Mesodermal cell (in vitro differentiated cells): ENCODE measurements at regions not wholly inside any gene's neighbourhood (a gene's known extent, or its start where the extent isn't known, plus 50 kb on each side); places are given as distances from the start of the nearest gene placed in this dataset.

ENCODE experiments used
- H3K27ac ChIP-seq: 2 replicates; pipeline ENCODE4 v1.7.0; 2013; ENCODE audit warnings: mild to moderate bottlenecking, low read depth, low read length, moderate library complexity; ENCODE audit not compliant: severe bottlenecking
- H3K36me3 ChIP-seq: 2 replicates; pipeline ENCODE4 v1.7.1; 2013; ENCODE audit warnings: mild to moderate bottlenecking, low read length, moderate library complexity; ENCODE audit not compliant: control insufficient read depth, insufficient read depth
- H3K4me1 ChIP-seq: one replicate; pipeline ENCODE4 v1.7.1; 2013; ENCODE audit warnings: mild to moderate bottlenecking, low read length; ENCODE audit not compliant: insufficient read depth, control insufficient read depth, poor library complexity, severe bottlenecking
- H3K4me3 ChIP-seq: 2 replicates; pipeline ENCODE4 v1.7.0; 2013; ENCODE audit warnings: low read length, control low read depth, mild to moderate bottlenecking; ENCODE audit not compliant: insufficient read depth, poor library complexity, severe bottlenecking; ENCODE audit errors: extremely low read depth
- H3K9me3 ChIP-seq: 2 replicates; pipeline ENCODE4 v1.7.1; 2013; ENCODE audit warnings: mild to moderate bottlenecking, low read length, moderate library complexity; ENCODE audit not compliant: control insufficient read depth
- whole genome bisulfite sequencing, 2 experiments: methylation state at CpG; one replicate each; pipeline ENCODE4 v1.1.5; 2013; ENCODE audit warnings: missing lambda C conversion rate in 2 of 2; ENCODE audit not compliant: insufficient coverage in 2 of 2; 5-methylcytosine and 5-hydroxymethylcytosine counted together

DNA sequence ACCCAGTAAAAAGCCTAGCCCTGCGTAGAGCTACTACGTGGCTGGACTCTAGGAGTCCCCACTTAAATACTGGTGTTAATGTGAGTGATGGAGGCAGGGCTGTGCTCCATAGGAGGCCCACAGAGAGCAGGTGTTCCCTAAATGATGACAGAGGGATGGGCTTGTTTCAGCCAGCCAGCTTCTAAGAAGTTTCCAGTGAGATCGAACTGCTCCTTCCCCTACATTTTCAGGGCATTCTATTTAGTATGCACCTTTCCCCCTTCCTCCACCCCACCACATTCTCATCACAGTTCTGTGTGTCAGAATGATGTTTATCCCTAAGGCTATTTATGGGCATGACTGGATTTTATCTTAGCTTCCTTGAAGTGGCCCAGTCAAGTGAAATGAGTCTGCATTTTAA, 213.0 kb downstream of the TRIB2 start:
- no peaks in the 10 kb centered on the region for H3K9me3 ChIP-seq
- no peak overlapping the region for H3K4me3 ChIP-seq
- no peak overlapping the region for H3K27ac ChIP-seq
- peaks cover 27% of the 10 kb centered on the region for H3K4me1 ChIP-seq
- WGBS, 2 experiments, result no CpG with 5 or more reads among the region's 3 CpGs
- no peaks in the 10 kb centered on the region for H3K36me3 ChIP-seq

DNA sequence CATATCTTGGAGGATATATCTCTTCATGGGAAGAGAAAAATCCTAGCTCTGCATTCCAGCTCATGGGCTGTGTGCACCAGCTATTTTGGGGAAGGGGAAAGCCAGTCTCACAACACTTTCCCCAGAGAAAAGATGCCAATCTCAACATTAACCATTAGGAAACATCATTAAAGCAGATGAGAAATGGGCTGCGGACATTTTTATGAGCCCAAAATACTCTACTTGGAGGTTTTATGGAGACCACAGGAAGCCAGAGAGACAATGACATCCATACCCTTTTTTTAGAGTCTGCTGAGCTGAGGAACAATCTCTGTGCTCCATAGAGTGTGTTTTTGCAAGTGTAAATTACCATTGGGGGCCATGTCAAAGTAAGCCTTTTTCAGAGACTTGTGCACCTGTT, 213.7 kb downstream of the TRIB2 start:
- H3K4me1 ChIP-seq, result peaks cover 27% of the 10 kb centered on the region
- H3K27ac ChIP-seq, result peak overlapping the region; percentile 19
- H3K9me3 ChIP-seq, result no peaks in the 10 kb centered on the region
- 100% methylated on average over 1 of the region's 1 CpG; no CpG with 5 or more reads in 1 of the 2 experiments for WGBS, 2 experiments
- H3K36me3 ChIP-seq, result no peaks in the 10 kb centered on the region
- no peak overlapping the region for H3K4me3 ChIP-seq

DNA sequence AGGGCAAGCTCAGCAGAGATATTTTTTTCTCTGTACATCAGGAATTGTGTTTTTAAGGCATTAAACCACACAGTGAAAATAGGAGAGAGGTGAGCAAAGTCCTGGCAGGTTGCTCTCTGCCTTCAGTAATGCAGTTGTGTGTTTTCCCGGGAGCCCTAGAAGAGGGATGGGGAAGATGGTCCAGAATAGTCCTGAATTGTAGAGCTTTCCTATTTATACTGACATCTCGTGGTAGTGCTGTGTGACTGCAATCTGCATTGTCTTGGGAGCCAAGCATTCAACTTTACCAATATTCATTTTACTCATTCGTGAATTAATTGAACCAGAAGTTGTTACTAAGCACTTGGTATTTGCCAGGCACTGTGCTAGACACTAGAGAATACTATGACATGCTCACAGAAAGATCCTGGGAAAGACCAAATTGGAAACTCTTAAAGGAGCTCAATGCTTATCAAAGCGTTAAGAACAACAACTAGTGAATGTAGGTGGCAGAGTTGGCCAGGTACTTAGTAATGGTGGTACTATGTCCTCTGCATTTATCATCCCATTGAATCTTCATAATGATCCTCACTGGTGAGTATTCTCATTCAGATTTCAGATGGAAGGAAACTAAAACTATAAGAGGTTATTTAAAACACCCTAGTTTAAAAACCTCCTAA, 214.6 kb downstream of the TRIB2 start:
- Histone ChIP-seq H3K4me3 (no peak overlapping the region), H3K27ac (no peak overlapping the region), H3K9me3 (no peaks in the 10 kb centered on the region), H3K36me3 (no peaks in the 10 kb centered on the region), H3K4me1 (peaks cover 27% of the 10 kb centered on the region)
- 17% methylated on average over 2 of the region's 4 CpGs; no CpG with 5 or more reads in 1 of the 2 experiments for WGBS, 2 experiments

DNA sequence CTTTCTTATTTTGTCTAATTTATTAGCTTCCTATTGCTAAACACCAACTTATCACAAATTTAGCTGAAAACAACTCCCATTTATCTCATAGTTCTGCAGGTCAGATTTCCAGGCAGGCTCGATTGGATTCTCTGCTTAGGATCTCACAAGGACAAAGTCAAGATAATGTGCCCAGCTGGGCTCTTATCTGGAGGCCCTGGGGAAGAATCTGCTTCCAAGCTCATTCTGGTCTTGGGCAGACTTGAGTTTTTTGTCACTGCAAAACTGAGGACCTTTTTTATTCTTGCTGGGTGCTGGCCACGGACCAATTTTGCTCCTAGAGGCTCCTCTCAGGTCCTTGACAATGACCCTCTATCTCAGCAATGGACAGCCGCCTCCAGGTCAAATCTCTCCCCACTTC, 215.5 kb downstream of the TRIB2 start:
- 76 to 79% methylated on average over 3 of the region's 3 CpGs for WGBS, 2 experiments
- Histone ChIP-seq H3K36me3 (no peaks in the 10 kb centered on the region), H3K4me1 (peaks cover 27% of the 10 kb centered on the region), H3K27ac (peak overlapping the region; percentile 23), H3K4me3 (no peak overlapping the region), H3K9me3 (no peaks in the 10 kb centered on the region)

DNA sequence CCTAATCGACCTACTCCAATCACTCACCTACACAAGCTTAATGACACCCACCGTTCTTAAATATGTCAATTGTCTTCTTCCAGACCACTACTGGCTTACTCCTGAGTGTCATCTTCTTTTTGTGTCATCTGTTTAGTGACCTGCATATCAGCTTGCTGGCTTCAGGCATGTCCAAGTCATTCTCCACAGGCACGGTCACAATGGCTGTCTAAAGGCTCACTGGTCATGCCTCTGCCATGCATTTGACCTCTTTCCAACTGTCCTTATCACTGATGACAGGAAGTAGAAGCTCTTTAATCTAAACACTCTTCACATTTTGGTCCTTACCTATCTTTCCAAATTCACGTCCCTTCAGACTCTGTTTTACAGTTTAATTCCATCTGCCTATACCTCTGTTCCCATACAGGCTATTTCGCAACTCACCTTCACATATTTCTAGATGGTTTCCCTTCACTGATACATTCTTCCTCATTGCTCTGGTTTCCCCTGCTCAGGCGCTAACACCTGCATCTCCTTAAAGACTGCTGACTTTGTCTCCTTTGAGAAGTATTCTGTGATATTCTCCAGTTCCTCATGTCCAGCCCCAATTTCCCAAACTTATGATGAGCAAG, 217.5 kb downstream of the TRIB2 start:
- Histone ChIP-seq H3K4me1 (peaks cover 16% of the 10 kb centered on the region), H3K27ac (no peak overlapping the region), H3K4me3 (no peak overlapping the region), H3K9me3 (no peaks in the 10 kb centered on the region), H3K36me3 (no peaks in the 10 kb centered on the region)
- 88 to 90% methylated on average over 5 to 6 of the region's 6 CpGs for WGBS, 2 experiments

DNA sequence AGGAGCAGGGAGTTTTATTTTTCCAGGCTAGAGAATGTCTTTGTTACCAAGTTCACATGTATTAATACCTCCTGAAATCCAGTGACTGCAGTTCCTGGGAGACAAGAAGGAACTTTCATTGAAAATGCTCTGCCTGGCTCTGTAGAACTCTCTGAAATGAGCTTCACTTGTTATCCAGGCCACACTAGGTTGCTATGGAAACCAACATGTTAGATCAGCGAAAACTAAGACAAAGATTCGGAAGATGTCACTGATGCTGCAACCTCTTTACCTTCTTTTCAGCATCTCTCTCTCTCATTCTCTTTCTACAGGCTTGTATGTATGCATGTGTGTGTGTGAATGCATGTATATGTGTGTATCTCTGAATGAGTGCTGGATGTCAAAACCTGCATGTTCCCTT, 218.5 kb downstream of the TRIB2 start:
- H3K27ac ChIP-seq, result no peak overlapping the region

DNA sequence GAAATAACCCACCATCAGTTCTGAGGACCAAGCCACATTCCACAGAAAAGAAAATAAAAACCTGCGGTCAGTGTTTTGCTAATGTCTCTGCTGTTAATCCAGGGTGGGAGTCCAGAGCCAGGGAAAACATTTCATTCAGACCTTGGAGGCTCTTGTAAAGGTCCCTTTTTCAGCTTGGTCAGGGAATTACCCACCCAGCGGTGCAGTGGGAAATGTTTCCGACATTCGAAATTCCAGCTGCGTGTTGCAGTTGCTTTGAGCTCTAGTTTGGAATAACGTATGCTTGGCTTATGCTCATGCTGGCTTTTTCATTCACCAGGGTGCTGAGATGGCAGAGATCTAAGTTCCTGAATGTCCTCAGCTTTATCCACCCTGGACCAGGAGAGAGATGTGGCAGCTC, 219.1 kb downstream of the TRIB2 start:
- 93 to 98% methylated on average over 5 to 6 of the region's 6 CpGs for WGBS, 2 experiments

More for the DNA sequence above, 218.5 kb downstream of the TRIB2 start:
- Histone ChIP-seq H3K36me3 (no peaks in the 10 kb centered on the region), H3K4me1 (peaks cover 7% of the 10 kb centered on the region), H3K9me3 (no peaks in the 10 kb centered on the region), H3K4me3 (no peak overlapping the region)
- no CpG with 5 or more reads among the region's 2 CpGs for WGBS, 2 experiments

DNA sequence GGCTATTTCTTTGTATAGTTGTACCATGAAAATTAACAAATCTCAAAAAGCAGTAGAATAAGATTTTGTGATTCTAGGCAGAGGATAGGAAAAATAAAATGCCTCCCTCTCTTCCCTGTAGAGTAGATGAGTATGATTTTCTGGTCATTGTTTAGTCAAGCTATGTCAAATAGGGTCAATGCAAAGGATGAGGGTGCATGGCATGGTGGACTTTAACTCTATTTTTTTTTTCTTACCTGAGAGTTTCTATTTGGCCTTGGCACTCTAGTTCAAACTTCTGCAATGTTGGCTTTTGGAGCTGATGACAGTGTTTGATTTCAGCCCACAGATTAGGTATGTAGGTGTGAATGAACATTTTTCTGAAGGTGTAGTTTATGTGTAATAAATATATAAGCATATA, 224.5 kb downstream of the TRIB2 start:
- H3K27ac ChIP-seq, result no peak overlapping the region
- H3K9me3 ChIP-seq, result no peaks in the 10 kb centered on the region
- no peaks in the 10 kb centered on the region for H3K36me3 ChIP-seq
- no peaks in the 10 kb centered on the region for H3K4me1 ChIP-seq
- H3K4me3 ChIP-seq, result no peak overlapping the region

More for the DNA sequence above, 219.1 kb downstream of the TRIB2 start:
- no peaks in the 10 kb centered on the region for H3K36me3 ChIP-seq
- no peak overlapping the region for H3K4me3 ChIP-seq
- H3K9me3 ChIP-seq, result no peaks in the 10 kb centered on the region
- H3K27ac ChIP-seq, result no peak overlapping the region
- H3K4me1 ChIP-seq, result peaks cover 7% of the 10 kb centered on the region

DNA sequence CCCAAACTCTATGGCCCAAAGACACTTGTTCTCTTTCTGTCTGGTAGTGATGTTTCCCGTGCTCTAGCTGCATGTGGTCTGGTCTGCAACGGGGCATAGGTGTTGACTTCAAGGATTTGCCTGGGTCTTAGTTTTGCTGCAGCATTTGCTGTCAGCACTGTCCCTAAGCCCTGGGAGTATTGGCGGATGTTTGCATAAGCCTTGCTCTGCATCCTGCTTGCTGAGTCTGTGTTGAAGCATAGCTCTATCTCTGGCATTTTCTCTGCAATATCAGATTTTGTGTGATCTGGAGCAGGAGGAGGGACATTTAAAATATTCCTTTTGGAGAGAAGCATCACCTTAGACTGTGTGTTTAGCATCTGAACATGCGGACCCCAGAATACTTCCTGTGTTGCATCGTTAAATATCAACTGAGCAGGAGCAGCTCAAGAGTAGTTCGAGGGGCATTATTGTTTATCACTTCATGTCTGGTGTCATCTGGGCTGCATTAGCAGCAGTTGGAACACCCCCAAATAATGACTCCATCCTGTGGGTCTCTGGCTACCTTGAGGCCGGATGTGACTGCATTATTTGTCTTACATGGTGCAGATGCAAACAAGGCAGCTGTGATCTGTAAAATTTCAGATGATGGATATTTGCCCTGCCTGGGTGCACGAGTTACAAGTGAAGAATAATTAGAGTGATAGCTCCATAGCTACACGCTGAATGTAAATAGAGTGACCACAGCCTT, 231.7 kb downstream of the TRIB2 start:
- WGBS, 2 experiments, result 75 to 94% methylated on average over 7 to 8 of the region's 9 CpGs
- no peak overlapping the region for H3K27ac ChIP-seq
- no peaks in the 10 kb centered on the region for H3K9me3 ChIP-seq
- H3K4me1 ChIP-seq, result peaks cover 14% of the 10 kb centered on the region
- no peaks in the 10 kb centered on the region for H3K36me3 ChIP-seq
- H3K4me3 ChIP-seq, result no peak overlapping the region

DNA sequence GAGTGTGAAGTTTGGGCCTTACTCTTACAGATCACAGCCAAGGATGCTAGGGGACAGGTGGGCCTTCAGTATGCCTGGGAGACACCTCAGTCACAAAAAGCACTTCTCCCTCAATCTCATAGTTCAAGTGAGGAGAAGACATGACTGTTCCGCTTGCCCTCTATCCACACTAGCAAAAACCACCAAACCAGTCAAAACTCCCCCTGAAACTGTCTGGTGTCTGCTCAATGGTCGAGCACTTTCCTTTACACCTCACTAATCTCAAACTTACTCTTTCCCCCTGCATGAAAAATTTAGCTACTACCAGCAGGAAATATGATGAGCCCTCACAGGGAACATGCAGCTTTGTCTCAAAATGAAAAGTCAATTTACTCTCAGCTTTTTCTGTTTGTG, 232.2 kb downstream of the TRIB2 start:
- no peaks in the 10 kb centered on the region for H3K9me3 ChIP-seq
- H3K27ac ChIP-seq, result no peak overlapping the region
- WGBS, 2 experiments, result 83 to 100% methylated on average over 1 to 2 of the region's 2 CpGs
- no peaks in the 10 kb centered on the region for H3K36me3 ChIP-seq
- H3K4me1 ChIP-seq, result peaks cover 14% of the 10 kb centered on the region
- no peak overlapping the region for H3K4me3 ChIP-seq

DNA sequence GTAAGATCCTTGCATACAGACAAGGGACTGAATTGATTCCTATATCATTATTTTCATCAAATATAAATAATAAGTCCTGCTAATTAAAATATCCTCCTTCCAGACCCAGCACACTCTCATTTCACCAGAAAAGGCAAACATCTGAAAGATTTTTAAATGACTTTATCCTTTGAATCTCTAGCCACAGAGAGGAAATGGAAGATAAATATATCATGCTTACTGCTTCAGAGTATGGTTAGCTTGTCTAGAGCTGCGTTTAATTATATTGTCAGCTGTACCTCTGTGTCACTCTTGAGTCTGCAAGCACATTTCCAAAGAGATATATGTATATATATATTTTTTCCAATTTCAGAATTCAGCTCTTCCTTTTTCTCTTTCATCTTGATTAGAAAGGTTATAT, 232.7 kb downstream of the TRIB2 start:
- Histone ChIP-seq H3K9me3 (no peaks in the 10 kb centered on the region), H3K4me3 (no peak overlapping the region), H3K36me3 (no peaks in the 10 kb centered on the region), H3K27ac (no peak overlapping the region), H3K4me1 (peaks cover 14% of the 10 kb centered on the region)
- no CpG with 5 or more reads among the region's 1 CpG for WGBS, 2 experiments
